ENCODE measurements at regions not wholly inside any gene's neighbourhood (a gene's known extent, or its start where the extent isn't known, plus 50 kb on each side); places are given as distances from the start of the nearest gene placed in this dataset.

- DNase-seq (ENCODE audit: low read depth in 1 of 2, low spot score in 2 of 2), result no peak
- no peak overlapping the region for H3K4me3 ChIP-seq
- no peak overlapping the region for H3K27ac ChIP-seq
- H3K36me3 ChIP-seq, result no peaks in the 10 kb centered on the region
- no peaks in the 10 kb centered on the region for H3K4me1 ChIP-seq (replicated peaks)
- H3K9me3 ChIP-seq (replicated peaks), result peaks cover 9% of the 10 kb centered on the region; the same call in 1 of the 2 replicates
- H3K27me3 ChIP-seq (replicated peaks), result no peaks in the 10 kb centered on the region
Measured at GRCh38 chr6:168791917-168792316, 350.9 kb downstream of the SMOC2 start.

- Histone ChIP-seq H3K4me3 (no peak overlapping the region), H3K4me1 (replicated peaks) (no peaks in the 10 kb centered on the region), H3K36me3 (no peaks in the 10 kb centered on the region), H3K27ac (no peak overlapping the region), H3K27me3 (replicated peaks) (no peaks in the 10 kb centered on the region), H3K9me3 (replicated peaks) (peaks cover 8% of the 10 kb centered on the region; the same call in 1 of the 2 replicates)
- no peak for DNase-seq (ENCODE audit: low read depth in 1 of 2, low spot score in 2 of 2)
Measured at GRCh38 chr6:168789699-168790098, 348.7 kb downstream of the SMOC2 start.

- Histone ChIP-seq H3K9me3 (replicated peaks) (peaks cover 10% of the 10 kb centered on the region; the same call in 1 of the 2 replicates), H3K36me3 (no peaks in the 10 kb centered on the region), H3K4me1 (replicated peaks) (no peaks in the 10 kb centered on the region), H3K27me3 (replicated peaks) (no peaks in the 10 kb centered on the region), H3K4me3 (no peak overlapping the region), H3K27ac (no peak overlapping the region)
- DNase-seq (ENCODE audit: low read depth in 1 of 2, low spot score in 2 of 2), result no peak
Measured at GRCh38 chr6:168785720-168786511, 344.9 kb downstream of the SMOC2 start.

GRCh38 chr6:168784426-168784825 is 343.4 kb downstream of the SMOC2 start:
- peaks cover 10% of the 10 kb centered on the region; the same call in 1 of the 2 replicates for H3K9me3 ChIP-seq (replicated peaks)
- no peaks in the 10 kb centered on the region for H3K4me1 ChIP-seq (replicated peaks)
- no peak overlapping the region for H3K4me3 ChIP-seq
- H3K27me3 ChIP-seq (replicated peaks), result no peaks in the 10 kb centered on the region
- H3K27ac ChIP-seq, result no peak overlapping the region
- no peaks in the 10 kb centered on the region for H3K36me3 ChIP-seq
- DNase-seq (ENCODE audit: low read depth in 1 of 2, low spot score in 2 of 2), result no peak

GRCh38 chr6:168783720-168784119 is 342.7 kb downstream of the SMOC2 start:
- Histone ChIP-seq H3K27ac (no peak overlapping the region), H3K4me3 (no peak overlapping the region)

GRCh38 chr6:168782187-168782751 is 341.3 kb downstream of the SMOC2 start:
- no peaks in the 10 kb centered on the region for H3K4me1 ChIP-seq (replicated peaks)
- no peak overlapping the region for H3K27ac ChIP-seq
- no peaks in the 10 kb centered on the region for H3K36me3 ChIP-seq
- H3K9me3 ChIP-seq (replicated peaks), result peaks cover 11% of the 10 kb centered on the region; the same call in 1 of the 2 replicates
- H3K27me3 ChIP-seq (replicated peaks), result no peaks in the 10 kb centered on the region
- no peak overlapping the region for H3K4me3 ChIP-seq
- no peak for DNase-seq (ENCODE audit: low read depth in 1 of 2, low spot score in 2 of 2)

More at GRCh38 chr6:168783720-168784119, 342.7 kb downstream of the SMOC2 start:
- no peak for DNase-seq (ENCODE audit: low read depth in 1 of 2, low spot score in 2 of 2)
- Histone ChIP-seq H3K9me3 (replicated peaks) (peaks cover 8% of the 10 kb centered on the region; the same call in 1 of the 2 replicates), H3K27me3 (replicated peaks) (no peaks in the 10 kb centered on the region), H3K36me3 (no peaks in the 10 kb centered on the region), H3K4me1 (replicated peaks) (no peaks in the 10 kb centered on the region)

- Histone ChIP-seq H3K27me3 (replicated peaks) (no peaks in the 10 kb centered on the region), H3K36me3 (no peaks in the 10 kb centered on the region), H3K9me3 (replicated peaks) (peaks cover 5% of the 10 kb centered on the region), H3K27ac (no peak overlapping the region), H3K4me1 (replicated peaks) (no peaks in the 10 kb centered on the region), H3K4me3 (no peak overlapping the region)
- DNase-seq (ENCODE audit: low read depth in 1 of 2, low spot score in 2 of 2), result no peak
Measured at GRCh38 chr6:168778201-168778600, 337.2 kb downstream of the SMOC2 start.

GRCh38 chr6:168774381-168774780 is 333.4 kb downstream of the SMOC2 start:
- H3K9me3 ChIP-seq (replicated peaks), result peaks cover 15% of the 10 kb centered on the region
- DNase-seq (ENCODE audit: low read depth in 1 of 2, low spot score in 2 of 2), result no peak
- no peaks in the 10 kb centered on the region for H3K36me3 ChIP-seq
- no peaks in the 10 kb centered on the region for H3K27me3 ChIP-seq (replicated peaks)
- no peak overlapping the region for H3K27ac ChIP-seq
- H3K4me1 ChIP-seq (replicated peaks), result no peaks in the 10 kb centered on the region
- no peak overlapping the region for H3K4me3 ChIP-seq

GRCh38 chr6:168773788-168774187 is 332.8 kb downstream of the SMOC2 start:
- Histone ChIP-seq H3K36me3 (no peaks in the 10 kb centered on the region), H3K27ac (no peak overlapping the region), H3K4me1 (replicated peaks) (no peaks in the 10 kb centered on the region), H3K4me3 (no peak overlapping the region), H3K9me3 (replicated peaks) (peaks cover 17% of the 10 kb centered on the region), H3K27me3 (replicated peaks) (no peaks in the 10 kb centered on the region)
- no peak for DNase-seq (ENCODE audit: low read depth in 1 of 2, low spot score in 2 of 2)

- Histone ChIP-seq H3K36me3 (no peaks in the 10 kb centered on the region), H3K4me3 (no peak overlapping the region), H3K9me3 (replicated peaks) (peaks cover 9% of the 10 kb centered on the region; the same call in 1 of the 2 replicates), H3K27me3 (replicated peaks) (0 out of 2 replicates have a peak, but pooled peaks cover 2% of the 10 kb centered on the region), H3K4me1 (replicated peaks) (no peaks in the 10 kb centered on the region), H3K27ac (no peak overlapping the region)
- no peak for DNase-seq (ENCODE audit: low read depth in 1 of 2, low spot score in 2 of 2)
Measured at GRCh38 chr6:168765752-168766151, 324.8 kb downstream of the SMOC2 start.

GRCh38 chr6:168756009-168756634 is 315.1 kb downstream of the SMOC2 start:
- Histone ChIP-seq H3K4me3 (no peak overlapping the region), H3K36me3 (no peaks in the 10 kb centered on the region), H3K27ac (no peak overlapping the region), H3K9me3 (replicated peaks) (peaks cover 4% of the 10 kb centered on the region), H3K27me3 (replicated peaks) (no peaks in the 10 kb centered on the region), H3K4me1 (replicated peaks) (no peaks in the 10 kb centered on the region)
- no peak for DNase-seq (ENCODE audit: low read depth in 1 of 2, low spot score in 2 of 2)

GRCh38 chr6:168746643-168747042 is 305.7 kb downstream of the SMOC2 start:
- peaks cover 4% of the 10 kb centered on the region; the same call in 1 of the 2 replicates for H3K9me3 ChIP-seq (replicated peaks)
- no peak for DNase-seq (ENCODE audit: low read depth in 1 of 2, low spot score in 2 of 2)

GRCh38 chr6:168746013-168746412 is 305.0 kb downstream of the SMOC2 start:
- Histone ChIP-seq H3K27me3 (replicated peaks) (no peaks in the 10 kb centered on the region), H3K27ac (no peak overlapping the region), H3K4me1 (replicated peaks) (no peaks in the 10 kb centered on the region), H3K4me3 (no peak overlapping the region), H3K36me3 (no peaks in the 10 kb centered on the region), H3K9me3 (replicated peaks) (peaks cover 4% of the 10 kb centered on the region; the same call in 1 of the 2 replicates)
- no peak for DNase-seq (ENCODE audit: low read depth in 1 of 2, low spot score in 2 of 2)

More at GRCh38 chr6:168746643-168747042, 305.7 kb downstream of the SMOC2 start:
- H3K27ac ChIP-seq, result no peak overlapping the region
- H3K4me1 ChIP-seq (replicated peaks), result no peaks in the 10 kb centered on the region
- H3K27me3 ChIP-seq (replicated peaks), result no peaks in the 10 kb centered on the region
- no peaks in the 10 kb centered on the region for H3K36me3 ChIP-seq
- no peak overlapping the region for H3K4me3 ChIP-seq

GRCh38 chr6:168744861-168745260 is 303.9 kb downstream of the SMOC2 start:
- DNase-seq (ENCODE audit: low read depth in 1 of 2, low spot score in 2 of 2), result no peak
- Histone ChIP-seq H3K9me3 (replicated peaks) (peaks cover 4% of the 10 kb centered on the region; the same call in 1 of the 2 replicates), H3K27me3 (replicated peaks) (no peaks in the 10 kb centered on the region), H3K4me1 (replicated peaks) (no peaks in the 10 kb centered on the region), H3K4me3 (no peak overlapping the region), H3K27ac (no peak overlapping the region), H3K36me3 (no peaks in the 10 kb centered on the region)
